ENCODE measurements at regions not wholly inside any gene's neighbourhood (a gene's known extent, or its start where the extent isn't known, plus 50 kb on each side); places are given as distances from the start of the nearest gene placed in this dataset.

- Histone ChIP-seq H3K4me1 (ENCODE audit: control insufficient read depth, insufficient read depth, low read length) (peaks cover 33% of the 10 kb centered on the region), H4K20me1 (ENCODE audit: control insufficient read depth, insufficient read depth) (no peaks in the 10 kb centered on the region), H3K27ac (ENCODE audit: control insufficient read depth, insufficient read depth) (no peak overlapping the region), H3K4me3 (no peak overlapping the region), H3K27me3 (replicated peaks in 1 of 2; ENCODE audit: control insufficient read depth in 2 of 2, insufficient read depth in 2 of 2, low read length in 1 of 2) (no peaks in the 10 kb centered on the region), H3K36me3 (ENCODE audit: control insufficient read depth in 2 of 2, insufficient read depth in 2 of 2, low read length in 1 of 2) (peaks cover 33 to 58% of the 10 kb centered on the region in 2 experiments), H3K9me3 (replicated peaks; ENCODE audit: control insufficient read depth, insufficient read depth, low read length) (peaks cover 67% of the 10 kb centered on the region), H3K9ac (ENCODE audit: control insufficient read depth, insufficient read depth, low read length) (no peak overlapping the region), H2AFZ (ENCODE audit: control insufficient read depth, low read depth, low read length) (no peak overlapping the region), H3K4me2 (ENCODE audit: control insufficient read depth, insufficient read depth) (no peak overlapping the region), H3K79me2 (ENCODE audit: control insufficient read depth, insufficient read depth, low read length) (peaks cover 24% of the 10 kb centered on the region)
- ChIA-PET POLR2A (no interaction called here), CTCF (no interaction called here), RAD21 (ENCODE audit: unreplicated experiment) (no interaction called here), SMC1A (ENCODE audit: uncharacterized antibody, unreplicated experiment) (no interaction called here)
- FAIRE-seq (no peak), DNase-seq (ENCODE audit: low read depth, low spot score) (no peak), ATAC-seq (no peak)
- intact Hi-C loops (cut with micrococcal nuclease; ENCODE audit: unreplicated experiment), result no loop called here
- in situ Hi-C loops (cut with MboI), result no loop called here
- no TSS peak for BruUV-seq (replicated peaks)
- TF ChIP-seq NFIC (IDR thresholded peaks at IDR 0.05; ENCODE audit: low read depth, low read length) (no peak), ZBTB40 (IDR thresholded peaks at IDR 0.05; ENCODE audit: borderline replicate concordance) (peak; percentile 70)
- WGBS (ENCODE audit: insufficient coverage, insufficient replicate concordance, low lambda C conversion rate, missing lambda C conversion rate), result 98% methylated on average over 14 of the region's 14 CpGs
Measured at GRCh38 chr12:124475295-124476010, 92.0 kb downstream of the NCOR2 start.

- Histone ChIP-seq H3K27ac (ENCODE audit: control insufficient read depth, insufficient read depth) (no peak overlapping the region), H3K36me3 (ENCODE audit: control insufficient read depth in 2 of 2, insufficient read depth in 2 of 2, low read length in 1 of 2) (peaks cover 36 to 60% of the 10 kb centered on the region in 2 experiments), H3K4me3 (no peak overlapping the region), H3K4me2 (ENCODE audit: control insufficient read depth, insufficient read depth) (no peak overlapping the region), H3K79me2 (ENCODE audit: control insufficient read depth, insufficient read depth, low read length) (peaks cover 20% of the 10 kb centered on the region), H2AFZ (ENCODE audit: control insufficient read depth, low read depth, low read length) (no peak overlapping the region), H3K9ac (ENCODE audit: control insufficient read depth, insufficient read depth, low read length) (no peak overlapping the region), H4K20me1 (ENCODE audit: control insufficient read depth, insufficient read depth) (no peaks in the 10 kb centered on the region), H3K4me1 (ENCODE audit: control insufficient read depth, insufficient read depth, low read length) (peaks cover 26% of the 10 kb centered on the region), H3K9me3 (replicated peaks; ENCODE audit: control insufficient read depth, insufficient read depth, low read length) (peaks cover 71% of the 10 kb centered on the region), H3K27me3 (replicated peaks in 1 of 2; ENCODE audit: control insufficient read depth in 2 of 2, insufficient read depth in 2 of 2, low read length in 1 of 2) (no peaks in the 10 kb centered on the region)
- FAIRE-seq (no peak), ATAC-seq (no peak), DNase-seq (ENCODE audit: low read depth, low spot score) (no peak)
- ChIA-PET RAD21 (ENCODE audit: unreplicated experiment) (no interaction called here), POLR2A (no interaction called here), SMC1A (ENCODE audit: uncharacterized antibody, unreplicated experiment) (no interaction called here), CTCF (no interaction called here)
- WGBS (ENCODE audit: insufficient coverage, insufficient replicate concordance, low lambda C conversion rate, missing lambda C conversion rate), result 95% methylated on average over 9 of the region's 9 CpGs
- intact Hi-C loops (cut with micrococcal nuclease; ENCODE audit: unreplicated experiment) (no loop called here), in situ Hi-C loops (cut with MboI) (no loop called here)
- BruUV-seq (replicated peaks), result no TSS peak
- TF ChIP-seq SUZ12 (IDR thresholded peaks at IDR 0.05; ENCODE audit: unreplicated experiment) (no peak), ZNF384 (IDR thresholded peaks at IDR 0.05; ENCODE audit: borderline replicate concordance, low read depth, low read length) (no peak), KLF5 (IDR thresholded peaks at IDR 0.05; ENCODE audit: partially characterized antibody) (no peak), ZBTB4 (CRISPR knock-in tag; IDR thresholded peaks at IDR 0.05) (no peak), LARP7 (IDR thresholded peaks at IDR 0.05) (no peak), YBX1 (IDR thresholded peaks at IDR 0.05) (no peak), KDM1A (IDR thresholded peaks at IDR 0.05; ENCODE audit: borderline replicate concordance) (no peak), NBN (IDR thresholded peaks at IDR 0.05) (no peak), ZZZ3 (IDR thresholded peaks at IDR 0.05; ENCODE audit: control insufficient read depth, insufficient read length, low read depth) (no peak), IKZF2 (IDR thresholded peaks at IDR 0.05) (no peak)
Measured at GRCh38 chr12:124474709-124475108, 92.7 kb downstream of the NCOR2 start.

Measured in GM12878 (cell line).